Left kidney (tissue), 1 donor: ENCODE measurements at regions not wholly inside any gene's neighbourhood (a gene's known extent, or its start where the extent isn't known, plus 50 kb on each side); places are given as distances from the start of the nearest gene placed in this dataset.

Experiments
- DNase-seq: peaks from one replicate; pipeline ENCODE4 v3.0.0-alpha.2; 2013

GRCh38 chr6:14436592-14437132, 319.1 kb downstream of the CD83 start:
- DNase-seq = no peak

GRCh38 chr6:14439419-14439818, 321.8 kb downstream of the CD83 start:
- DNase-seq = no peak

GRCh38 chr6:14440215-14440910, 322.8 kb downstream of the CD83 start:
- DNase-seq = no peak

- DNase-seq = no peak
These were observed 323.6 kb downstream of the CD83 start for GRCh38 chr6:14440940-14441781.

GRCh38 chr6:14442242-14442641, 324.7 kb downstream of the CD83 start:
- DNase-seq = no peak

GRCh38 chr6:14443629-14444268, 326.2 kb downstream of the CD83 start:
- no peak for DNase-seq

GRCh38 chr6:14444295-14444972, 326.9 kb downstream of the CD83 start:
- no peak for DNase-seq

GRCh38 chr6:14447240-14447639, 329.7 kb downstream of the CD83 start:
- DNase-seq = no peak

GRCh38 chr6:14448246-14448645, 330.7 kb downstream of the CD83 start:
- DNase-seq = no peak

GRCh38 chr6:14450133-14450504, 332.5 kb downstream of the CD83 start:
- DNase-seq = no peak

GRCh38 chr6:14450578-14450977, 333.0 kb downstream of the CD83 start:
- no peak for DNase-seq

GRCh38 chr6:14451594-14452374, 334.2 kb downstream of the CD83 start:
- no peak for DNase-seq

GRCh38 chr6:14452567-14453527, 335.3 kb downstream of the CD83 start:
- no peak for DNase-seq

GRCh38 chr6:14453712-14454472, 336.3 kb downstream of the CD83 start:
- DNase-seq = no peak

- DNase-seq = no peak
These were observed 336.9 kb downstream of the CD83 start for GRCh38 chr6:14454473-14454775.

GRCh38 chr6:14455427-14455826, 337.9 kb downstream of the CD83 start:
- DNase-seq = no peak

- DNase-seq = no peak
These were observed 338.5 kb downstream of the CD83 start for GRCh38 chr6:14455876-14456648.

- DNase-seq = no peak
These were observed 339.4 kb downstream of the CD83 start for GRCh38 chr6:14456941-14457340.
